Mesendoderm (in vitro differentiated cells): ENCODE measurements at regions not wholly inside any gene's neighbourhood (a gene's known extent, or its start where the extent isn't known, plus 50 kb on each side); places are given as distances from the start of the nearest gene placed in this dataset.

Source experiments
- DNase-seq: peaks from one replicate; pipeline ENCODE4 v3.0.0; 2013
- H2AK5ac ChIP-seq: 2 replicates; pipeline ENCODE4 v1.6.1; 2013; ENCODE audit warnings: low read length, inconsistent platforms
- H2BK120ac ChIP-seq: 2 replicates; pipeline ENCODE4 v1.6.1; 2013; ENCODE audit warnings: low read depth, mild to moderate bottlenecking, low read length, moderate library complexity, mixed read lengths
- H2BK15ac ChIP-seq: replicated peaks from 2 replicates; pipeline ENCODE4 v1.6.1; 2013; ENCODE audit warnings: low read depth, mild to moderate bottlenecking, moderate library complexity
- H2BK5ac ChIP-seq: 2 replicates; pipeline ENCODE4 v1.6.1; 2013; ENCODE audit warnings: low read length, inconsistent platforms
- H3K18ac ChIP-seq: 2 replicates; pipeline ENCODE4 v1.6.1; 2013; ENCODE audit warnings: mild to moderate bottlenecking, low read length, mixed read lengths
- H3K23ac ChIP-seq: one replicate; pipeline ENCODE4 v1.6.1; 2013; ENCODE audit warnings: low read length
- H3K27ac ChIP-seq: 2 replicates; pipeline ENCODE4 v1.5.1; 2013; ENCODE audit warnings: low read depth, mild to moderate bottlenecking, inconsistent platforms, low read length, moderate library complexity
- H3K27me3 ChIP-seq: 2 replicates; pipeline ENCODE4 v1.6.1; 2013; ENCODE audit warnings: low read length, control low read depth, mild to moderate bottlenecking, inconsistent platforms; ENCODE audit not compliant: insufficient read depth, poor library complexity
- H3K36me3 ChIP-seq: 2 replicates; pipeline ENCODE4 v1.6.1; 2013; ENCODE audit warnings: low read length, inconsistent platforms; ENCODE audit not compliant: control insufficient read depth, insufficient read depth
- H3K4ac ChIP-seq: one replicate; pipeline ENCODE4 v1.6.1; 2013; ENCODE audit warnings: low read depth, mild to moderate bottlenecking, low read length, moderate library complexity
- H3K4me1 ChIP-seq: 2 replicates; pipeline ENCODE4 v1.6.1; 2013; ENCODE audit warnings: low read depth, low read length, inconsistent platforms; ENCODE audit not compliant: control insufficient read depth
- H3K4me2 ChIP-seq: 2 replicates; pipeline ENCODE4 v1.6.1; 2013; ENCODE audit warnings: low read length
- H3K4me3 ChIP-seq: 2 replicates; pipeline ENCODE4 v1.5.1; 2013; ENCODE audit warnings: mild to moderate bottlenecking, low read length
- H3K56ac ChIP-seq: one replicate; pipeline ENCODE4 v1.6.1; 2013; ENCODE audit warnings: low read length
- H3K79me1 ChIP-seq: 2 replicates; pipeline ENCODE4 v1.6.1; 2013; ENCODE audit warnings: low read length, inconsistent platforms
- H3K79me2 ChIP-seq: 2 replicates; pipeline ENCODE4 v1.6.1; 2013; ENCODE audit warnings: mild to moderate bottlenecking, low read length; ENCODE audit not compliant: control insufficient read depth, insufficient read depth
- H3K9ac ChIP-seq: 2 replicates; pipeline ENCODE4 v1.6.1; 2013; ENCODE audit warnings: low read length, inconsistent platforms
- H4K5ac ChIP-seq: one replicate; pipeline ENCODE4 v1.6.1; 2013; ENCODE audit warnings: low read length
- H4K8ac ChIP-seq: one replicate; pipeline ENCODE4 v1.6.1; 2013; ENCODE audit warnings: low read depth, mild to moderate bottlenecking, control low read depth, low read length, moderate library complexity
- WGBS: extraction: QIAGEN DNeasy Blood & Tissue Kit; methylation state at CpG from one replicate; pipeline ENCODE4 v1.1.7; 2013; ENCODE audit warnings: low lambda C conversion rate, missing lambda C conversion rate; ENCODE audit not compliant: insufficient coverage; ENCODE audit errors: extremely low coverage; 5-methylcytosine and 5-hydroxymethylcytosine counted together

GRCh38 chr13:107838588-107839161 is 376.7 kb downstream of the LIG4 start:
- no CpG with 5 or more reads among the region's 3 CpGs for WGBS
- no peak overlapping the region for H3K4ac ChIP-seq
- no peak overlapping the region for H4K5ac ChIP-seq
- no peak overlapping the region for H3K56ac ChIP-seq
- H3K36me3 ChIP-seq: no peaks in the 10 kb centered on the region
- no peak overlapping the region for H2BK5ac ChIP-seq
- no peaks in the 10 kb centered on the region for H3K79me1 ChIP-seq
- H2BK120ac ChIP-seq: no peak overlapping the region
- DNase-seq: peak; percentile 38
- H3K18ac ChIP-seq: peak overlapping the region; percentile 28
- peak overlapping the region; percentile 57 for H2BK15ac ChIP-seq
- no peak overlapping the region for H4K8ac ChIP-seq
- peaks cover 4% of the 10 kb centered on the region for H3K4me1 ChIP-seq
- H2AK5ac ChIP-seq: no peak overlapping the region
- H3K4me2 ChIP-seq: no peak overlapping the region
- peaks cover 3% of the 10 kb centered on the region for H3K79me2 ChIP-seq
- H3K27ac ChIP-seq: no peak overlapping the region
- H3K27me3 ChIP-seq: no peaks in the 10 kb centered on the region
- no peak overlapping the region for H3K4me3 ChIP-seq
- no peak overlapping the region for H3K9ac ChIP-seq
- no peak overlapping the region for H3K23ac ChIP-seq

GRCh38 chr13:107836685-107837084 is 378.7 kb downstream of the LIG4 start:
- H3K56ac ChIP-seq: no peak overlapping the region
- no peak overlapping the region for H4K8ac ChIP-seq
- H3K4ac ChIP-seq: no peak overlapping the region
- H2AK5ac ChIP-seq: no peak overlapping the region
- H3K79me1 ChIP-seq: peaks cover 2% of the 10 kb centered on the region
- no peak overlapping the region for H3K4me3 ChIP-seq
- no peak overlapping the region for H2BK5ac ChIP-seq
- no peak overlapping the region for H4K5ac ChIP-seq
- H3K9ac ChIP-seq: no peak overlapping the region
- WGBS: no CpG with 5 or more reads among the region's 6 CpGs
- H2BK120ac ChIP-seq: no peak overlapping the region
- no peak overlapping the region for H2BK15ac ChIP-seq
- H3K4me2 ChIP-seq: no peak overlapping the region
- no peaks in the 10 kb centered on the region for H3K27me3 ChIP-seq
- H3K4me1 ChIP-seq: peaks cover 4% of the 10 kb centered on the region
- no peak for DNase-seq
- no peak overlapping the region for H3K23ac ChIP-seq
- no peaks in the 10 kb centered on the region for H3K36me3 ChIP-seq
- H3K27ac ChIP-seq: no peak overlapping the region
- peaks cover 6% of the 10 kb centered on the region for H3K79me2 ChIP-seq
- no peak overlapping the region for H3K18ac ChIP-seq

- Histone ChIP-seq H2BK15ac (no peak overlapping the region), H3K9ac (no peak overlapping the region), H3K4me1 (peaks cover 4% of the 10 kb centered on the region), H3K79me2 (peaks cover 6% of the 10 kb centered on the region), H2BK5ac (no peak overlapping the region), H2AK5ac (no peak overlapping the region), H3K4ac (no peak overlapping the region), H3K23ac (no peak overlapping the region), H3K36me3 (no peaks in the 10 kb centered on the region), H3K27me3 (no peaks in the 10 kb centered on the region), H3K4me2 (no peak overlapping the region), H3K79me1 (peaks cover 2% of the 10 kb centered on the region), H4K5ac (no peak overlapping the region), H3K56ac (no peak overlapping the region), H3K18ac (no peak overlapping the region), H3K4me3 (no peak overlapping the region), H2BK120ac (no peak overlapping the region), H4K8ac (no peak overlapping the region), H3K27ac (no peak overlapping the region)
- WGBS: no CpG with 5 or more reads among the region's 4 CpGs
- peak; percentile 40 for DNase-seq
Measured at GRCh38 chr13:107835339-107836018, 379.9 kb downstream of the LIG4 start.

- no peak overlapping the region for H4K5ac ChIP-seq
- H2AK5ac ChIP-seq: no peak overlapping the region
- H3K27me3 ChIP-seq: no peaks in the 10 kb centered on the region
- DNase-seq: no peak
- H3K79me1 ChIP-seq: peaks cover 2% of the 10 kb centered on the region
- H3K4me3 ChIP-seq: no peak overlapping the region
- no peaks in the 10 kb centered on the region for H3K36me3 ChIP-seq
- no peak overlapping the region for H3K4ac ChIP-seq
- no peak overlapping the region for H3K27ac ChIP-seq
- H3K9ac ChIP-seq: no peak overlapping the region
- no CpG with 5 or more reads among the region's 5 CpGs for WGBS
- no peak overlapping the region for H4K8ac ChIP-seq
- H3K56ac ChIP-seq: no peak overlapping the region
- no peak overlapping the region for H2BK120ac ChIP-seq
- H2BK15ac ChIP-seq: no peak overlapping the region
- no peak overlapping the region for H3K18ac ChIP-seq
- H3K23ac ChIP-seq: no peak overlapping the region
- H3K79me2 ChIP-seq: peaks cover 6% of the 10 kb centered on the region
- no peak overlapping the region for H3K4me2 ChIP-seq
- H2BK5ac ChIP-seq: no peak overlapping the region
- H3K4me1 ChIP-seq: peaks cover 4% of the 10 kb centered on the region
Measured at GRCh38 chr13:107834717-107835116, 380.6 kb downstream of the LIG4 start.

GRCh38 chr13:107834281-107834680 is 381.1 kb downstream of the LIG4 start:
- peaks cover 6% of the 10 kb centered on the region for H3K79me2 ChIP-seq

More at GRCh38 chr13:107834281-107834680, 381.1 kb downstream of the LIG4 start:
- Histone ChIP-seq H3K36me3 (no peaks in the 10 kb centered on the region), H4K5ac (no peak overlapping the region), H3K27ac (no peak overlapping the region), H2BK120ac (no peak overlapping the region), H2BK15ac (no peak overlapping the region), H3K23ac (no peak overlapping the region), H3K4me1 (peaks cover 4% of the 10 kb centered on the region), H3K4ac (no peak overlapping the region), H3K79me1 (peaks cover 2% of the 10 kb centered on the region), H3K27me3 (no peaks in the 10 kb centered on the region), H3K4me3 (no peak overlapping the region), H3K9ac (no peak overlapping the region), H3K56ac (no peak overlapping the region), H4K8ac (no peak overlapping the region), H3K18ac (no peak overlapping the region), H2BK5ac (no peak overlapping the region), H2AK5ac (no peak overlapping the region), H3K4me2 (no peak overlapping the region)
- WGBS: no CpG with 5 or more reads among the region's 1 CpG
- DNase-seq: no peak
